GM21526 (cell line): ENCODE measurements at regions not wholly inside any gene's neighbourhood (a gene's known extent, or its start where the extent isn't known, plus 50 kb on each side); places are given as distances from the start of the nearest gene placed in this dataset.

Source experiments
- ATAC-seq: cut with Tn5 transposase; IDR thresholded peaks from one replicate; pipeline ENCODE4 v1.9.1; 2021; ENCODE audit warnings: moderate library complexity; ENCODE audit not compliant: unreplicated experiment, low FRiP score

DNA sequence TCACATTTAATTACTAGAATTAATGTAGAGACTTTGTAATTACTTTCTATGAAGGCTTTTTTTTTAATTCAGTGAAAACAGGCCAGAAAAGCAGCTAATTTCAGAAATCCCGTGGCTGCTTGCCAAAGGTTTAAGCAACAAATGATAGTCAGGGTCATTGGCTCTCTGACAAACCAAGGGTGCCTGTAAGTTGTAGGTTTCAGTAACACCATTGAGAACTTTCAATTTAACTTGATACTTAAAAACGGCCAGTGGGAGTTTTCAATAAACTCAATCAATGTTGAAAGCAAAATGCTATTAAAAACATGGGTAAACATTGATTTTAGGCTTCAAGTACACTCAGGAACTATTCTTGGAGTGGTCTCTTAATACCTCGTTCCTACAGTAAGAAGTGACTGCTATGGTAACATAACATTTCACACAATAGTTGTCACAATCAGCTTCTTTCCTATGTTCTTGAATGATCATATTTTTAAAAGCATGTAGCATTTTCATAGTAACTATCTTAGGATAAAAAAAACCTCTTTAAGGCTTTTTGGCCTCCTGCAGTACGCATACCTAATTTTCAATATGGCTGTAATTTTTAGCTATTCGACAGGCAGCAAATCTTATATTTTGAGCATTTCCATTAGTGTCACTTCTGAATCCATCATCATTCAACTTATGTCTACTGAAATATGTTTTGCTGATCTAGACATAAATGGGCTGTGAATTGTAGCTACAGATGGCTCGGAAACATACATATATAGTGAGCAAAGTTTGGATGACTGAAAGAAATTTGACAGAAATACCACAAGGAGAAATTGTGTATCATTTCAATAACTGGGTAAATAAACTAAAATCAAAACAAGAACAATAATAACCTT is 592.1 kb upstream of the GBE1 start:
- no peak for ATAC-seq

DNA sequence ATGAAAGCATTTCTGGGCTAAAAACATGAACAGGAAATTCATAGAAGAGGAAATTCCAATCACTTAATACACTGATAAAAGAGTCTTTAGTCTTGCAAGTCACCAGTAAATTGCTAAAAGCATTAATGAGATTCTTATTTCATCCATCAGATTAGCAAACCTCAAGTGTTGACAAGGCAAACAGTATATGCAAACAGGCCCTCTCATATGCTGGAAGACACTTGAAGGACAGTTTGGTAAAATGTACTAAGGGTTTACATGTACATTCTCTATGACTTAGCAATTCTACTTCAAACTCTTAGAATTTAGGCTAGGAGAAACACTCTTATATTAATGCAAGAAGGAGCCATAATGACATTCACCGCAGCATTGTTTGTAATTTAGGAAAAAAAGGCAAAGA is 586.1 kb upstream of the GBE1 start:
- no peak for ATAC-seq

DNA sequence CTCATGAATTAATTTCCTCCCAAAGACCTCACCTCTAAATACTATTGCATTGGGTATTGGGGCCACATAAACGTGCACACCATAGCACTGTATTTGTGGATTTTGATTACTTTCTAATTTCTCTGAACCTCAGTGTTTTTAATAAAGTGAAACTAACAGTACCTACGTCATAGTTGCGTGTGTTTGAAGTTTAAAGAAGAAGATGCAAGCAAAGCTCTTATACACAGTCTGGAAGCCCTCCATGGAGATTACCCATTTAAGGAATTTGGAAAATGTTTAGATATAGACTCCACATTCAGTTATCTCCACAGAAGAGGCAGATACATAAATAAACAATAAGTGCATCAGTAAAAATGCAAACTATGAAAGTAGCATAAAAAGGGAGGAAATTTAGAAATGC is 581.1 kb upstream of the GBE1 start:
- no peak for ATAC-seq

DNA sequence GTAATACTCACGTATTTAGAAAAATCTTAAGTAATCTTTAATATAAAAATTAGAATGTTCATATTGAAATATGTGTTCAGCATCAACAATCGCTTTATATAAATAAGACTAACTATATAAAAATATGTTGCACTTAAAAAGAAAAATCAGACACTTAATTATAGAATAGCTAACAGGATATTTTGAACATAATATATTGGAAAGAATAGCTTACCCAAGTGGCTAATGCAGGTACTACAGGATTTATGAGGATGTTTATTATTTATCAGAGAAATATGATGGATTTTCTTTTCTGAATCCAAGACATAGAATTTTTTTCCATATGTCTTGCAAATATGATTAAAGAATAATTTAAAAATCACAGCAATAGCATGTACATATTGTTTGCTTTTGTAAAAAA is 567.9 kb upstream of the GBE1 start:
- no peak for ATAC-seq

DNA sequence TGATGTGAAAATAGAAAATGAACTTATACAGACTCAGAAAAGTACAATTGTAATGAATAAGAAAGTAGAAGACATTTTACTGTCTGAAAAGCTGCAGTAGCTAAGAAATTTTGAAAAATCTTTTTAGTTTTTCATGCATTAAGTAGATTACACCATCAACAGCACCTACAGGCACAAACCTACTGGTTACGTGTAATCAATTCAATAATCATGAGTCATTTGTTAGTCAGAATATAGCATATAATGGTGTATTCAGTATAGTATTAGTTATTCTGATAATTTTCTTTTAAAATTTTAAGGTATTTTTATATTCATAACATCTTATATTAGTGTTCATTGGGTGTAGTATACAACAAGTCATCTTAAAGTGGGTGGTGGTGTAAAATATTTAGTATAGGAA is 550.5 kb upstream of the GBE1 start:
- no peak for ATAC-seq

DNA sequence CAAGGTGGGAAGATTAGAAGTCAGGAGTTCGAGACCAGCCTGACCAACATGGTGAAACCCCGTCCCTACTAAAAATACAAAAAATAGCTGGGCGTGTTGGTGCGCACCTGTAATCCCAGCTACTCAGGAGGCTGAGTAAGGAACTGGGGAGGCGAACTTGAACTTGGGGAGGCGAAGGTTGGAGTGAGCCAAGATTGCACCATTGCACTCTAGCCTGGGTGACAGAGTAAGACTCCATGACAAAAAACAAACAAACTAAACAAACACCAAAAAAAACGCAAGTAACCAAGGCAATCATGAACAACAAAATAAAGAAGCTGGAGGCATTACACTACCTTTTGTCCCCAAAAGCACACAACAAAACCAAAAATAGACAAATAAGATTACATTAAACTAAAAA is 547.3 kb upstream of the GBE1 start:
- ATAC-seq, result no peak

DNA sequence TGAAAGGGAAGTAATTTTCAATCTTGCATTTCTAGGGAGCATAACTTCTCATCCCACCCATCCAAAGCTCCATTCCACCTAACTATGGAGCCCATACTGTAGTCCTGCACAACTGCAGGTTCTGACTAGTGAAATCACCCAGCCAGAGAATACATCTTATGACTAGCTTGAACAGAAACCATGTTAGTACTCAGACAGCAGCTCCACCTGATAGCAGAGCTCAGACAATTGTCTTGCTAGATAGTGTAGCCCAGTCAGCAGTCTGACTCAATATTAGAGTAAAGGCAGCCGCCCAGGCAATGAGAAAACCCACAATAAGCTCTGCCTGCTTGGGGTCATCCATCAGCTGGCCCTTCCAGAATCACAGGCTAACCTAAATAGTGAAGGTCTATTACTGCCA is 544.7 kb upstream of the GBE1 start:
- ATAC-seq, result no peak

DNA sequence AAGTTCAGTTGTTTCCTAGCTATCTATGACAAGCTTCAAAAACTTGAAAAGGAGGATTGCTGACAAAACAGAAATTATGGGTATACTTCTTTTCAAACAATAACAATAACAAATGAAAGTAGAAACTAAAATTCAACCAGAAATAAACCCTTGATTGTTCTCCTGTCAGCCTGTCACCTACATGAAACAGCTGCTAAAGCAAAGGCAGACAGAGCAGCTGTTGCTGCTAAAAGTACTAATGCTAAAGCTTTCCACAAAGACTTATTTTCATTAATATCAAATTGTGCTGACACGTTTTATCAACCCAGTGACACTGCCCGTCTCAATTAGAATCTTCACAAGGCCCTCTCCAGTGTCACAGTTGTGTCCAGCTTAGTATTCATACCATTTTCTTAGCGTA is 533.2 kb upstream of the GBE1 start:
- ATAC-seq, result no peak

DNA sequence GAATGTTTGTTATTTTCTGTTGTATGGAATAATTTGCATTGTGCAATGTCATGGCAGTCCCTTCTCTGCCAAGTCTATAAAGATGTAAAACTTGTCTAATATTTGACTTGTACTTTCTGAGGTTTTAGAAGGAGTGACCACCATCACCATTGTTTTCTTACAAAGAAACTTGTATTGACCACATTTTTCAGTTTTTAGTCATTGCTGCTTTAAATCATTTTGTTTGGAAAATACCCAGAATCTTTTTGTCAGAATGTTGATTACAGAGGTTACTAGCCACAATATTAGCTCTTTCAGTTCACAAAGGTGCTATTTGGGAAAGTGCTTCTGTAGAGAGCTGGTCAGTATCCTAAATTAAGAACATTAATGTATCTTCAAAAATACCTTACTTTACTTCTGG is 532.4 kb upstream of the GBE1 start:
- no peak for ATAC-seq

DNA sequence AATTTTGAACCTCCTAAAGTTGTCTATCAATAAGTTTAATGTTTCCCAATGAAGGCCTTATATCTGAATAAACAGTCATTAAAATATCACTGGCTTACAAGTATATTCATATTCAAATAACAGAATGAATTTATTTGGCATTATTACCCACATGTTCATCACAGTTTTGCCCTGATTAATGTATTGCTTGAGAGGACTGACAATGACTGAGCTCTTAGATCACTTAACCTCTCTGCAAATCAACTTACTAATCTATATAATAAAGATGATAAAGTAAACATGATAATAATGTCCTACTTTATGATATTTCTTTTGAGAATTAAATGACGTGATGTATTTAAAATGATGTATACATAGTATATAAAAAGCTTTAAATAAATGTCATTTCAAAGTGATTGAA is 532.0 kb upstream of the GBE1 start:
- no peak for ATAC-seq

DNA sequence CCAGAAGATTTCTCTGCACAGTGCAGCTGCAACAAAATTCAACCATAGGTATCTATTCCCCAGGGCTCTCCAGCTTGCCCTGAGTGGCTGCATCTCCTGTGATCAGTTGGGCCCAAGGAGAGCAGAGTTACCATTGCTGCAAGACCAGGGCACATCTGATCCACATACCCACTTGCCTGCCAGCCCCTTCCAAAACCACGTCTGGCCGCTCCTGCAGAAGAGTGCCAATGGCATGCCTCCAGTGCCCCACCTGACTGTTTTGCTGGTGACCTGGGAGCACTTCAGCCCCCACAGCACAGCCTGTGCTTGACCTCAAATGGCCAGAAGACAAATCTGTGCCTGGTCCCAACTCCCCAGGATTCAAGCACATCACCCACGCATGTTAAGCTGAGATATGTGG is 526.1 kb upstream of the GBE1 start:
- ATAC-seq, result no peak

DNA sequence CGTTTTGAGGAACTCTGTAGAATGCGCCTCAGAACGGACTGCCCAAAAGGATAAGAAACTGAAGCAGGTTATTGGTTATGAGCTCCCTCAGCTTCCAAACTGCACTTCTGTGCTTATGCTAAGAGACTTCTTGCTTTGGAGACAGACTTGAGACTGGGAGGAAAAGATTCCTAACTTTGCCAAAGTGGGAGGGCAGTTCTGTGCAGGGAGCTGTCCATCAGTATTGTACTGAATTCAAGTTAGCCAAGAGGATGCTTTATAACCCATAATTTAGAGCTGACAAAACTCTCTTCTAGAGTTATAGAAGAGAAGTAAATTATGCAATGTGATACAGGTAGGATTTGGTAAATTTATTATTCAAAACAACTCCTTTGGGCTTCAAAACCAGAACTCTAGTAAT is 519.8 kb upstream of the GBE1 start:
- no peak for ATAC-seq

DNA sequence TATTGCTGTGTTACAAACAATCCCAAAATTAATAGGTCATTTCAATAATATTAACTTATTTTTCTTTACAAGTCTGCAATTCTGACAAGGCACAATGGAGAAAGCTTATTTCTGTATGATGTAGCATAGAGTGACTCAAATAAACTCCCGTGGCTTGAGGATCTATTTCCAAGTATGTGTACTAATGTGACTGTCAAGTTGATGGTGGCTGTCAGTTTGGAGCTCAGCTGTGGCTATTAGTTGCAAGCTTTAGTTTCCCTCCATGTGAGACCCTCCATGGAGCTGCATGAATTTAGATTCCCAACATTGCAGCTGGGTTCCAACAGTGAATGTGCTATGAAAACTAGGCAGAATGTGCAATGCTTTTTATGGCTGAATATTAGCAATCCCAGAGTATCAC is 515.5 kb upstream of the GBE1 start:
- ATAC-seq, result no peak

DNA sequence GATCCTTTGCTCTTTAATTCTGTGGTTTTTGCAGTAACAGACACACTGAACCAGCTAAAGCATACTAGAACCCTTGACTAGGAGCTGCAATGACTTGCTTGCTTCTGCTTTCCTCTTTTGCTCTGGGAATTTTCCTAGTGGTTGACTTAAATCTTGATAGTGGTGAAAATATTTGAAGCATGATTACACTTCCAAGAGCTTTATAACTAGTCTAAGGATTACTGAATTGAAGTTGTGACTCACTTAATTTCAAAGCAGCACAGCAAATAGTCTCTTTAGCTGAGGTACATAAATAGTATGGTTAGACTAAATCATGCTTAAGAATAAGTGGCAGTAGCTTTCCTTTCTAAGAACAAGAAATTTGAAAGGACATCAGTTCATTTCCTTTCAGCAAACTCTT is 513.5 kb upstream of the GBE1 start:
- no peak for ATAC-seq

DNA sequence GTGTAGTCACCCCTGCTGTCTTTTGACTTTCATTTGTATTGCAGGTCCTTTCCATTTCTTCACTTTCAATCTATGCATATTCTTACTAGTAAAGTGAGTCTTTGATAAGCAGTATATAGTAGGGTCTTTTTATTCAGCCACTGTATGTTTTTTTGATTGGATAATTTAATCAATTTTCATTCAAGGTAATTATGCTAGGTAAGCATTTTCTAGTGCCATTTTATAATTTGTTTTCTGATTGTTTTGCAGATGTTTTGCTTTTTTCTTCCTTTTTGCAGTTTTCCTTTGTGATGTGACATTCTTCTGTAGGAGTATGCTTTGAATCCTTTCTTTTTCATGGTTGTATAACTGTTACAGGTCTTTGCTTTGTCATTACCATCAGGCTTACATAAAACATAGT is 504.3 kb upstream of the GBE1 start:
- ATAC-seq, result no peak

DNA sequence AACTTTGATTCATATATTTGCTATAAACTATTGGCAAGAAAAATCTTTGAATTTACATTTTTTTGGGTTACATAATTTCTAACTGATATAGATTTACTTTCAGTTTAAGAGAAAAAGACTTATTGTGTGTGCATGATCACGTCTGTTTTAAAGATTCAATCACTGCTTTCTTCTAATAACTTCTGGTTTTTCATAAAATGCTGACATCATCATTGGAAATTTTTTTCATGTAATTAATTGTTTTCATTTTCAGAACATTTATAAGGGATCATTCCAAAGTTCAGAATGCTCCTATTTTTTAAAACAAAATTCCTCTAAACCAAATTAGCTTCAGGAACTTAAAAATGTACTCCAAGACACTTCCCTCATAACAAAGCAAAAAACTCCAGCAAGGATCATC is 500.7 kb upstream of the GBE1 start:
- no peak for ATAC-seq

DNA sequence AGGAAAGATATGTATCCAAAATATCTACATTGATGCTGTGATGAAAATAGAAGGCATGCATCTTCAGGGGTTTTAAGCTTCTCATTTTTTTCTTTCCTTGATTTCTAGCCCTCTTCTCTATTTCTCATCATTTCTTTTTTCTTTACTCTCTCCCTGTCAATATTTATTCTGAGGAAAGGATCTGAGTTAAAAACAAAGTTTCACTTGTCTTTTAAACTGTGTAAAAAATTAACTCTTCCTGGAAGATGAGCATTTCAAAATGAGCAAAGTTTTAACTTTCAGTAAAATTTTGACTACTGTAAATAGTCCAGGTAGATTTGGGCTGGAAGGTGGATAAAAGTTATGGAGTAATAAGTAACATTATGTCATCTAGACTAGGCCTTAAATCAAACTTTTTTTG is 500.2 kb upstream of the GBE1 start:
- no peak for ATAC-seq

DNA sequence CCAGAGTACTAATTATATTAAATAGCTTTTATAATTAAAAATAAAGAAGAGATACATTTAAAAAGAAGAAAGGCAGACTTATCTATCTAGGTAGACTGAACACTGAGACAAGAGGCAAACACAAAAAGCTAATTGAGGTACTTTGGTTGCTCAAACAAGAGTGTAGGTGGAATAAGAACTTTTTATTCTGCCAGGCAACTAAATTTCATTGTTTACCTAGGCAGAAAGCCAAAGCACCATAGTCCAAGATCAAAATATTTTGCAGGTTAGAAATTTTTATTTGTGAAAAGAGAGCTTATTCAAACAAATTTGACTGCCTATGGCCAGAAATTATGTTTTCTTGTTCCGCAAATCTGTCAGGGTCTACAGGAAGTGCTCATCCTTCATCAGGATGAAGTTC is 499.6 kb upstream of the GBE1 start:
- no peak for ATAC-seq

DNA sequence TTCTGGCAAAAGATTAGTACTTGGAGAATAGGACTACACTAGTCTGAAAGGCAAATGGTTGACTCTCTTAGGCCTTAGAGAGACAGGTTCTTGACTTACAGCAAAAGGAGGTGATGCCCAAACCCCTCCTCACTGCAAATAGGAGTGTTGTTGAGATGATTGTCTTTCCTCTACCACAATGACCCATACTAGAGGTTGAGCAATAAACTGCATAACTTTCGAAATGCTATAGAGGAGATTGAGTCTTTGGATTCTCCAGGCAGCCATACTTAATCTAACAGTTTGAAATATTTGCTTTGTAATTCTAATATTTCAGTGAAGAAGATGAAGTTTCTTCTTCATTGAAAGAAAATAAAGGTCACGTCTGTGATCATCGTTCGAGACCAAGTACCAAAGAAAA is 498.5 kb upstream of the GBE1 start:
- no peak for ATAC-seq

DNA sequence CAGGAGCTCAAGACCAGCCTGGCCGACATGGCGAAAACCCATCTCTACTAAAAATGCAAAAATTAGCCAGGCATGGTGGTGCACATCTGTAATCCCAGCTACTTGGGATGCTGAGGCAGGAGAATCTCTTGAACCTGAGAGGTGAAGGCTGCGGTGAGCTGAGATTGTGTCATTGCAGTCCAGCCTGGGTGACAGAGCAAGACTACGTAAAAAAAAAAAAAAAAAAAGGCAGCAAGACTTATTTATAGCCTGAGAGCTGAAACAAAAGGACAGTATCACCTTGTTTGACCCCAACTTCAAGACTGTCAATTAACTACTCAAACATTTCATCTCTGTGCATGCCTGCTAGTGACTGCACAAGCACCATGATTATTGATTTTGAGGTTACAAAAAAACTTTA is 478.9 kb upstream of the GBE1 start:
- ATAC-seq, result no peak

DNA sequence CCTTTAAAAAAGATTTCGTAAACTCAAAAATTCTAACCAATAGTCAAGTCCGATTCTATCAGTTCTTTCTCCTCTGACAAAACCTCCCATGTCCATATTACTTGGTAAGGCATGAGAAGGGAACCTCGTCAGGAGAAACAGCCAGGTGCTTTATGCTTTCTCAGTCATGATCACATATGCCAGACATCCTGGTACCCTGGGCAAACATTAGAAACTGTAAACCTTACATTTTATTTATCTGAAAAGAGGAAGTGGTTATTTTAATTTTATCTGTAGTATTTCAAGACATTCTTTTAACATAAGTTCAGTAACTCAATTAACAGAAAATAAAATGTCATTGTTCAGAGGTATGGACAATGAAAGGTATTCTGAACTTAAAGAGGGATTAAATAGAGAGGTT is 474.8 kb upstream of the GBE1 start:
- no peak for ATAC-seq

DNA sequence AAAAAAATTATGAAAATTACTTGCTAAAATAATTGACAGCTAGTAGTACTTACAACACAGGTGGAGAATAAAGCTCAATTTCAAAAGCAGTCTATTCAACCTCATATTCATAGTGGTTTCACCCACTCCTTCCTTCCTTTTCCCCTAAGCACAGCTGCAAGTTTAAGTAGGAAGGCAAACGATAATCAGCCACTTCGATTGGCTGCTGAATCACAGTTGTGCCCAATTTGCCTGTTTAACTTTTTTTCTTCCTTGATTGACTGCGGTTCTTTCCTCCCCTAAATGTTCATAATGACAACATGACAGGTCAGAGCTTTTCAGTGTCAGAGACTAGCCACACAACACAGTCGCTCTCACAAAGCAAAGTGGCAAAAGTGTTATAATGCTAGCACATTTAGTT is 468.0 kb upstream of the GBE1 start:
- ATAC-seq, result peak; percentile 66

DNA sequence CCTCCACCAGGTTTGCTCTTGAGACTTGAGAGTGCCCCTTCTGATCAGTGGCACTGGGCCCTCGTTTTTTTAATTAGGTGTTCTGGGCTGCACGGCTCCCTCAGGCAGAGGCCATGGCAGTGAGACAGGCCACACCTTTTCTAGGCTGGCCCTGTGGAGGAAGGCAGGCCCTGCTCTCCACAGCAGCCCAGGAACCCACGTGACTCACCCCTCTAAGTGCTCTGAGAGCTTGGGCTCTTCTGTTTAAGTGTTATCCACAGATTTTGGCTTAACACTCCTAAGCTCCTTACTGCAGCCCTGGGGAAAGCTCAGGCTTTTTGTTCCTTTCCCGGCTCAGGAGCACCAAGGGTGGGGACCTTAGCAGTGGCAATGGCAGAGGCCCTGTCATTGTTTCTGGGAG is 463.2 kb upstream of the GBE1 start:
- no peak for ATAC-seq
